Suppressor macrophage treated with lipopolysaccharide for 4 hours (primary cell): ENCODE measurements at regions not wholly inside any gene's neighbourhood (a gene's known extent, or its start where the extent isn't known, plus 50 kb on each side); places are given as distances from the start of the nearest gene placed in this dataset.
"Not testable (repeated sequence)": the region's sequence is repeated elsewhere in the genome, so short reads cannot be mapped to it uniquely, and the experiment has no call there.

ENCODE experiments used
- DNase-seq: peaks from one replicate; pipeline ENCODE4 v3.0.0-alpha.2; 2020

DNA sequence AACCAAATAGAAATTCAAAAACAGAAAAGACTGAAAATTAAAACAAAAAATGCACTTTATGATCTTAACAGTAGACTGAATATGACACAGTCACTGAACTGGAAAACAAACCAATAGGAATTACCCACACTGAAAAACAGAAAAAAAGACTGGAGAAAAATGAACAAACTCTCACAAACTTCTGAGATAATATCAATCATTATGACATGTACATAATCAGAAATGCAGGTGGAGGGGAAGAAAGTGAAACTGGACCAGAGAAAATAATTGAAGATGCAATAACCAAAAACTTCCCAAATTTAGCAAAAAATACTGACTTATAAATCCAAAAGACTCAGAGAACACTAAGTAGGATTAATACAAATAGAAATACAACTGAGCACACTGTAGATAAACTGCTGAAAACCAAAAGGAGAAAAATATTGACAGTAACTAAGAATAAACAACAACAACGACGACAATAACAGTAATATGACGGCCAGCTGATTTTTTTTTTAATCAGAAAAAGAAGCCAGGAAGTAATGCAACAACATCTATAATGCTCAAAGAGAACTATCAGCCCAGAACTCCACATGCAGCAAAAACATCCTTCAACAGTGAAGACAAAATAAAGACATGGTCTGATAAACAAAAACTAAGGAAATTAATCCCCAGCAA is 108.1 kb downstream of the ZFAND4 start:
- no peak for DNase-seq

DNA sequence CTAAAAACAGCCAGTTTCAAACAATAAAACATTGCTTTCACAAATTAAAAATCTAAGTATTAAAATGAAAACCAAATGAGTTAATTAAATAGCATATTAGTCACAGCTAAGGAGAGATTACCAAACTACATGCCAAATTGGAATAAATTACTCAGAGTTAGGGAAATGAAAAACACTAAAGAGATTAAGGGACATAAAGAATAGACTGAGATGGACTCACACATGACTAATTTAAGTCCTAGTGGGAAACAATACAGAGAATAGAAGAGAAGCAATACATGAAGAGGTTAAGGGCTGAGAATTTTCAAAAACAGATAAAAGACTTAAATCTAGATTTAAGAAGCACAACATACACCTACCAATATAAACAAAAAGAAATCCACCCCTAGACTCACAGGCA is 110.6 kb downstream of the ZFAND4 start:
- DNase-seq = no peak

DNA sequence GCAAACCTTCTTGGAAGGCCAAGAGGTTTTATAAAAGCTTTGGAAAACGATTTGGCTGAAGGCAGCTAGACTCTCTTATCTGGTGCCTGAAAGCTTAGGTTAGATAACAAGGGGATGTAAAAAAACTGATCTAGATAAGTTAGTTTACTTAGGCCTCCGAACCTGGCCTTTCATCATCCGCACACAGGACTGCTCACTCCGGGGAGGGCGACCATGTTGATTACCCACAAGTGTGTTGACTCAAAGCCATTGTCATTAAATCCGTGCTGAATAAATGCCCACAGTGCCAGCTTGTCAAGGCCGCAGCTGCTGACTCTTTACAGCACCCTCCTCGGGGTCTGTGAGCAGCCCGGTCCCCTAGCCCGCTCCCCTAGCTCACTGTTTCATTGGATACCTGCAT is 112.3 kb downstream of the ZFAND4 start:
- DNase-seq = no peak

DNA sequence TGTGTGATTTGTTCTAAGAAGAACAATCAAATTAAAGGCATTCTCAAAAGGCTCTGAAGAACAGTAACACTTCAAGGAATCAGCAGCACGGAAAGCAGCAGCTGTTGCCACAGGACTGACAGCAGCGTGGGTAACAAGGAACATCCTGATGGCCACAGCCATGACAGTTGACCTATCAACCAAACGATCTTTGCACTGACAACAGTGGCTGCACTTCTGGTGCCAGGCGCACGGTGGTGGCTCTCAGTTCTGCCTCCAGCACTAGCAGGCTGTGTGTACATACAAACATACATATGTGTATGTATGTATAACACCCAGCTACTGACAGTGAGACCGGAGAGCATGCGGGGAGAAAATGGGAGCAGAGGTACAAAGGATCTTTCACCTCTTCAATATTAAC is 114.1 kb downstream of the ZFAND4 start:
- DNase-seq = no peak

DNA sequence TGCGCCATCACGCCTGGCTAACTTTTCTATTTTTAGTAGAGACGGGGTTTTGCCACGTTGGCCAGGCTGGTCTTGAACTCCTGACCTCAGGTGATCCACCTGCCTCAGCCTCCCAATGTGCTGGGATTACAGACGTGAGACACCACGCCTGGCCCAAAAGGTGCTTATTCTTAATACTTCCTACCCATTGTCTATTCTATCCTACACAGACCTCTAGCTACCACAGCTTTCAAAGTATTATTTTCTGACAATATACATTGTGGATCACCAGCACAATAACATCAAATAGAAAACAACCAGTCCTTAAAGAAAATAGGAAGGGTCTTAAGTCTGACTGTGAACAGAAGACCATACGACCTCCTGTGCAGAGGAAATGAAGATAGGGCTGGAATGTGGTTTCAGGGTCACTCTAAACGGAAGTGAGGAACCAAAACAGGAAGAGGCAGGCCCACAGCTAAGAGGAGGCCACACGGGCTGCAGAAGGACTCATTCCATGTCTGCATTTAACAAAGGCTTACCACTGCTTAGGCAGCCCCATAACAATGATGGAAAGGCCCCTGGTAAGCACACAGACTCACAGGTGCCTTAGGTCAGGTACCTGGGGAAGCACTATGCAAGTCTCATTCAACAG is 115.2 kb downstream of the ZFAND4 start:
- peak; percentile 44 for DNase-seq

DNA sequence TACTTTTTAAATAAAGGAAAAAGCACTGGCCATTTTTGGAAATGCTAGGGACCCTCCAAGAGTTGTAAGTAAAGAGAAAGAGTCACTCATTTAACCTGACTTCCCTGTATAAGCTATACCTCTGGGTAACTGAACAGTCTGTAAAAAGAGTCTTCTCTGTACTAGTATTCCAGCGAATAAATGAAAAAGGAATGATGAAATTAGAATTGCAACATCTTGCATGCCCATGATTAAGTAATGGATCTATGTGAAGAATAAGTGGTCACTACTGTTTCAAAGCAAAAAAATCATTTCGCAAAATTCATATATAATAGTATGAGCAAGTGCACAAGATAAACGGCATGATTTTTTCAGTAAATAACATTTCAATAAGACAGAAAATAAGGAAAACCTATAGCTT is 116.8 kb downstream of the ZFAND4 start:
- peak; percentile 60 for DNase-seq

DNA sequence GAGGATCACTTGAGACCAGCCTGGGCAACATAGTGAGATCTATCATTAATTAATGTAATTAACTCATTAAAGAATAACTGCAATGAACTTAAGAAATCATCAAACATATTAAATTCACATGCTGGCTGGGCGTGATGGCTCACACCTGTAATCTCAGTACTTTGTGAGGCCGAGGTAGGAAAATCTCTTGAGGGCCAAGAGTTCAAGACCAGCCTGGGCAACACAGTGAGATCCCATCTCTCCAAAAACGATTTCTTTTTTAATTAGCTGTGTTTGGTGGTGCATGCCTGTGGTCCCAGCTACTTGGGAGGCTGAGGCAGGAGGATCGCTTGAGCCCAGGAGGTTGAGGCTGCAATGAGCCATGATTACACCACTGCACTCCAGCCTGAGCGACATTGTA is 117.2 kb downstream of the ZFAND4 start:
- not testable (repeated sequence) for DNase-seq

DNA sequence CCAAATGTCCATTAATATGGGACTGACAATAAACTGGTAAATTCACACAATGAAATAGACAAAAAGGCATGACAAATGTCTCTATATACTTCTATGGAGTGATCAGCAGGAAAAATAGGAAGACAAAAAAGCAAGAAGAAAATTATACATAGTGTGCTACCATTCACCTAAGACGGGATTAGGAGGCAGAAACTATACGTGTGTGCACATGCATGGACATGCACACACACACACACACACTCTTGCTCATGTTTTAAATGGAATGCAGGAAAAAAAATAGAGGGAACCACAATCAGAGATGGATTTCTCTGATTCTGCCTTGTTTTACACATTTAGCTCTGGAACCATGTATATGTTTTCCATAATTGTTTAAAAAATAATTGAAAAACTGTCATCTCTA is 119.0 kb downstream of the ZFAND4 start:
- DNase-seq = no peak

DNA sequence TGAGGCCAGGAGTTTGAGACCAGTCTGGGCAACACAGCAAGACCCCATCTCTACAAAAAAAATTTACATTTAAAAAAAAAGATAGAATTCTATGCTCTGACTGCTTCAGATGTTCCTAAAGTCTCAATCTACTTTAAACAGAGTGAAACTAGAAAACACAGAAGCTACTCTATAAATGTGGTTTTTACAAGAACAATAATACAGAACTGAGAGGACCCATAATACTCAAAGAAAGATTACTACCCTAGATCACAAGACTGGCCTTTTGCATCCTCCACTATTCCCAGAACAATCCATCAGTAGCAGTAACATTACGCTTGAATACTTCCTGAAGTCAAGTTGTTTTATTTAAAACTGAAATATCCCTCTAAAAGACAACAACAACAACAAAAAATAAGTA is 119.4 kb downstream of the ZFAND4 start:
- peak; percentile 29 for DNase-seq

DNA sequence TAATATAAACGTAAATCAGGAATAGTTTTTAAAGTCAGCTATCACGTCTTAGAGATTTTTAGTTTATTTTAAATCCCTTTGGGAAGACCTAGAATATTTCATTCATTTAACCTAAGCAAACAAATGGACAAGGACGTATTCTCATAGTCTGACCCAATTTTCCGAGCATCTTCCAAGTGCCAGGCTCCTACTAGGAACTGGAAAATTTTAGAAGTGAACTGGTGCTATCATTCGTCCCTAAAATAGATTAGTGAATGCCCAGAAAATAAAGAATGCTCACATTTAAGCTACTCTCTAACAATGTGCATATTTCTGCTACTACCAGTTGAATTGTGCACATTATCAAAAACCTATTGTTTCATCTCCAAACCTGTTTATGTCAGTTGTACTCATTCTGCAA is 120.1 kb downstream of the ZFAND4 start:
- no peak for DNase-seq

DNA sequence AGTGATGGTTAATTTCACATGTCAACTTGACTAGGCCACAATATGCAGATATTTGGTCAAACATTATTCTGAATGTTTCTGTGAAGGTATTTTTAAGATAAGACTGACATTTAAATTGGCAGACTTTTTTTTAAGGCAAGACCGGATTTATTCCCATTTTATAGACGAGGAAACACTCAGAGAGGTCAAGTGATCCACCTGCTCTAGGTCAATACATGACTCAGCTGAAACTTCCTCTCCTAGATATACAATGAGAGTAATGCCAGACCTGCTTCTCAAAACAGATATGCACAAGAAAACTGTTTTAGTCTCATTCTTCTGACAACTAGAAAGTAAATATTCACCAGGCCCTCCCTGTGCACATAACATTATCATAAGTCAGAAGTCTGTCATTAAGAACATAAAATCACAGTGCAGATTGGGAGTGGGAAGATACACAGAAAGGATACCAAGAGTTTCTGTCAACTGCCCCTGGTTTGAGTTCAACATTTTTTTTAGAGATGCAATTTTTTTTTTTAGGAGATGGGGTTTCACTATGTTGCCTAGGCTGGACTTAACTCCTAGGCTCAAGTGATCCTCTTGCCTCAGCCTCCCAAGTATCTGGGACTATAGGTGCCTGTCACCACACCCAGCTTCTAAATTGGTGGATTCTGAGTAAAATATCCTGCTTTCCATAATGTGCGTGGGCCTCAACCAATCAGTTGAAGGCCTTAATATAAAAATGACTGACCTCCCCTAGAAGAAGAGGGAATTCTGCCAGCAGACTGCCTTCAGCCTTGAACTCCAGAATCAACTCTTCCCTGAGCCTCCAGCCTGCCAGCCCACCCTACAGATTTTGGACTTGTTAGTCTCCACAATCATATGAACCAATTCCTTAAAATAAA is 121.4 kb downstream of the ZFAND4 start:
- DNase-seq = no peak

DNA sequence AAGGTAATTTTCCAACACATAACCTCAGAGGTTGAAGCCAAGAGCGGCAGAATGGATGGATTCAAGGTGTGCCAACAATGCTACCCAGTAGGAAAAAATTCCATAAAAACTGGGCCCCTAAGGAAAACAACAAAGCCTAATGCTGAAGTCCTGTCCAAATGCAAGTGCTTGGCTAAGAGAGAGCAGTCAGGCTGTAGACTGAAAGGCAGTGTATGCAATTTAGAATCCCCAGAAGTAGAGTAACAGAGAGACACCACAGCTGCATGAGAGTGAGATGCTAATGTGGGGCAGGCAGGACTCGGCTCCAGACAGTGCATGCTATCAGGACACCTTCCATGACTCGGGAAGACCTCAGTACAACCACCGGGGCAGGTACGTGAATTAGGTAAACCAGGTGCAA is 124.5 kb downstream of the ZFAND4 start:
- DNase-seq = no peak

DNA sequence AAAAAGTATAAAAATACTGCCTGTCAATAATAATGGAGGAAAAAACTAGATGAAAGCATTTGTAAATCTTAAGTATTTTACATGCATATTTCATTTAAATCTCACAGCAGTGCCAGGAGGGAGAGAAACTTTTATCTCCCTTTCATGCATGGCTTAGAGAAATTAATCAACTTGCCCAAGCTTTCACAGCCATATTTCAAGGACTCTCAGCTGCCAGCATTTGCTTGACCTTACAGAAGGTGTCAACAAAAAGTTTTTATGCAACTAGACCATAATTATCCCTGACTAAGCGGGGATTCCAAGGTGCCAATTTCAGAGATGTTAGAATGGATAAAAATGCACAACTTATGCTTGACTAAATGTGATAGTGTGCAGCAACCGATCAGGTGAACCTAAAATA is 125.4 kb downstream of the ZFAND4 start:
- DNase-seq = no peak

DNA sequence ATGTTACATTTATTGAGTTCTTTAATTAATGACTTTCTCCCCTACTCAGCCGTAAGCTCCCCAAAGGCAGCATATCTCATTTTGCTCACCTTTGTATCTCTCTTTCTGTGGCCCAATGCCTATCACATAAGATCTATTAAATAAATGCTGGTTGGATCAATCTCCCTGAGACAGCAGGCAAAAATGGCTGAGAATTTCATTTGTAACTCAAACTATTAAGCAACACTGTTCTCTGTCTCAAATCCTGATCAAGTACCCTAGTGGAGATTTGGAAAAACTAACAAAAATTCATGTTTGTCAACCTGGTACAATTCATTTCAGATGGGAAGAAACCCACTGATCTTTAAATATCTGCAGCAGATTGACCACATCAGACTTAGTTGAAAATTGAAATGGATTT is 127.4 kb downstream of the ZFAND4 start:
- DNase-seq = no peak

DNA sequence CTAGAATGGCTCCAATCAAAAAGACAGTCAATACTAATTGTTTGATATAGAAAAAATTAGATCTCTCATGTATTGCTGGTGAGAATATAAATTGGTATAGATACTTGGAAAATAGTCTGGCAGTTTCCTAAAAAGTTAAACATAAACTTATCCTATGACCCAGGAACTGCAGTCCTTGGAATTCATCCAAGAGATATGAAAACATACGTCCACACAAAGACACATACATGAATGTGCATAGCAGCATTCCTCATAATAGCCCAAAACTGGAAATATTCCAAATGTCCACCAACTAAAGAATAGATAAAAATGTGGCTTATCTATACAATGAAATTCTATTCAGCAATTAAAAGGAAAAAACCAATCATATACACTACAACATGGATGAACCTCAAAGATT is 128.4 kb downstream of the ZFAND4 start:
- DNase-seq = no peak

DNA sequence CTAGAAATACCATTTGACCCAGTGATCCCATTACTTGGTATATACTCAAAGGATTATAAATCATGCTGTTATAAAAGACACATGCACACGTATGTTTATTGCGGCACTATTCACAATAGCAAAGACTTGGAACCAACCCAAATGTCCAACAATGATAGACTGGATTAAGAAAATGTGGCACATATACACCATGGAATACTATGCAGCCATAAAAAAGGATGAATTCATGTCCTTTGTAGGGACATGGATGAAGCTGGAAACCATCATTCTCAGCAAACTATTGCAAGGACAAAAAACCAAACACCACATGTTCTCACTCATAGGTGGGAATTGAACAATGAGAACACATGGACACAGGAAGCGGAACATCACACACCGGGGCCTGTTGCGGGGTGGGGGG is 131.5 kb downstream of the ZFAND4 start:
- DNase-seq = not testable (repeated sequence)

DNA sequence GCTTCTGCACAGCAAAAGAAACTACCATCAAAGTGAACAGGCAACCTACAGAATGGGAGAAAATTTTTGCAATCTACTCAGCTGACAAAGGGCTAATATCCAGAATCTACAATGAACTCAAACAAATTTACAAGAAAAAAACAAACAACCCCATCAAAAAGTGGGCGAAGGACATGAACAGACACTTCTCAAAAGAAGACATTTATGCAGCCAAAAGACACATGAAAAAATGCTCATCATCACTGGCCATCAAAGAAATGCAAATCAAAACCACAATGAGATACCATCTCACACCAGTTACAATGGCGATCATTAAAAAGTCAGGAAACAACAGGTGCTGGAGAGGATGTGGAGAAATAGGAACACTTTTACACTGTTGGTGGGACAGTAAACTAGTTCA is 132.0 kb downstream of the ZFAND4 start:
- not testable (repeated sequence) for DNase-seq

DNA sequence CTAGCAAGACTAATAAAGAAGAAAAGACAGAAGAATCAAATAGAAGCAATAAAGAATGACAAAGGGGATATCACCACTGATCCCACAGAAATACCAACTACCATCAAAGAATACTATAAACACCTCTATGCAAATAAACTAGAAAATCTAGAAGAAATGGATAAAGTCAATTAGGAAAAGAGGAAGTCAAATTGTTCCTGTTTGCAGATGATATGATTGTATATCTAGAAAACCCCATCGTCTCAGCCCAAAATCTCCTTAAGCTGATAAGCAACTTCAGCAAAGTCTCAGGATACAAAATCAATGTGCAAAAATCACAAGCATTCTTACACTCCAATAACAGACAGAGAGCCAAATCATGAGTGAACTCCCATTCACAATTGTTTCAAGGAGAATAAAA is 133.0 kb downstream of the ZFAND4 start:
- DNase-seq = not testable (repeated sequence)

DNA sequence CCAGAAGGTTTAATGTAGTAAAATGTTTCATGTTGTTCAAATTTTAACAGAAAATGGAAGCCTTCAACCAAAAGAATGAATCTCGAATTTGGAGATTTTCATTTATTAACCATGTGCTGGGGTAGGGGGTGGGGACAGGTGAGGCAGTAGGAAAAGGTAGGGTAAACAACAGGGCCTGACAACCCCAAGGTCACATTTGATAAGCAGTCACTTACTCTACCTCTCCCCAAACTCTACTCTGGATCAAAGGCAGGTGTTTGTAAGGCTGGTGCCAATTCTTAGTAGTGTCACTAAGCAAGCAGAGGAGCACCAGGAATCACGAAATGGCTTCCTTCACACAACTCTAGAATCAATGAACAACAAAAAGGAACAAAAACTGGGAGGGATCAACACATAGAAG is 138.0 kb downstream of the ZFAND4 start:
- DNase-seq = no peak

DNA sequence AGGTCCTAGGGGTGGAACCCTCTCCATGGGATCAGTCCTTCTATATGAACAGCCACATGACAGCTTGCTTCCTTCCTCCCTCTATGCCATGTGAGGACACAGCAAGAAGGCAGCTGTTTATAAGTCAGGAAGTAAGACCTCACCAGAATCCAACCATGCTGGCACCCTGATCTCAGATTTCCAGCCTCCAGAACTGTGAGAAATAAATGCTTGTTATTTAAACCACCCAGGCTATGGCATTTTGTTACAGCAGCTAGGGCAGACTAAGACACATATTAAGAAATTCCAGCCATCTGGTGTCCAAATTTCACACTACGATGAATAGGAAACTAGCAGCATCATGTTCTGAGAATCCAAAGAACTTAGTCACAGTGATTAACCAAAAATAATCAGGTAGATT is 140.1 kb downstream of the ZFAND4 start:
- DNase-seq = no peak

DNA sequence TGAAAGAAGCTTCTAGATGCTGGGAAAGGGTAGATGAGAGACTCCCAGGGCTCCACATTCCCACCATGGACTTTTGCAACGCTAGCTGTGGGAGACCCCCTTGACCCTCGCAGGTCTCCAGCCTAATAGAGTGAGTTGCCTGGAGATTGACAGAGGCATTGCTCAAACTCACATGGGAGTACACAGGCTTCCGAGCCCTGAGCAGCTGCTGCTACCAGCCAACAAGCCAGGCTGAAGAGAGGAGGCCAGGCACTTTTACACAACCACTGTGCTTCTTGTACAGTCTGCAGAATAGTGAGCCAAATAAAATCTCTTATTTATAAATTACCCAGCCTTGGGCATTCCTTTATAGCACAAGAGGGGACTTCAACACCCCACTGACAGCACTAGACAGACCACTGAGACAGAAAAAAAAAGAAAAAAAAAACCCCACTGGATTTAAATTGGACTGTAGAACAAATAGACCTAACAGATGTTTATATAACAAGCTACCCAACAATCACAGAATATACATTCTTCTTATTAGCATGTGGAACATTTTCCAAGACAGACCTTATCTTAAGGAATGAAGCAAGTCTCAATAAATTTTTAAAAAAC is 146.2 kb downstream of the ZFAND4 start:
- no peak for DNase-seq

DNA sequence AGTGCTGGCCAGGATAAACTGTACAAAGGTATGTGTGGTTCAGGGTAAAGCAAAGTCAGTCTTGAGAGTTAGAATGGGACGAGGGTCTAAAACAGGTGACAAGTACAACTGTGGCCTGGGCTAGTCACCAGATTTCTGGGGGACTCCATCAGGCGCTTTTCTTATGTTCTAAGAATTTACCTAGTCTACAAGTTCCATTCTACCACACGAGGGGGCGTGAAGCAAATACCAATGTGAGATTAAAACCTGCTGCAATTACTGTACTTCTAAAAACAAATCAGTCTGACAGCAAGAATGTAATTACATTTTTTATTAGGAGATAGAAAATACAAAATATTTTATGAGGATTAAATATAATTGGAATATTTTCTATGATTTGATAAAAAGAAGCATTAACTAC is 146.5 kb downstream of the ALOX5 start:
- DNase-seq = no peak

DNA sequence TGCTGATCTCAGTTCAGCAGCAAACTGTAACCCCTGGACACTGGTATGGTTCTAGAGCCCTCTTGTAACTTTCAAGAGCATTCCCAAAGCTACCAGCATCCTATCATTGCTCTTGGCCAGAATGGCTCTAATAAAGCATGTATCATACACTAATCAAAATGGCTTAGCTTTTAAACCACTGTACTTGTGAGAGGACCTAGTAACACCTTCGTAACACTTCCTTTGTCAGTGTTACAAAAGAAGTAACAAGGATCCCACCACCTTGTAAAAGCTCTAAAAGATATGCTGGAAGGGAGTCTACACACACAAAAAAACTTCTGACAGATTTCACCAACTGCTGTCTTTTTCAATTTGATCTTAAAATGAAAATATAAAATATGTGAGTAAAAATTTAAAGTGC is 144.7 kb downstream of the ALOX5 start:
- DNase-seq = no peak

DNA sequence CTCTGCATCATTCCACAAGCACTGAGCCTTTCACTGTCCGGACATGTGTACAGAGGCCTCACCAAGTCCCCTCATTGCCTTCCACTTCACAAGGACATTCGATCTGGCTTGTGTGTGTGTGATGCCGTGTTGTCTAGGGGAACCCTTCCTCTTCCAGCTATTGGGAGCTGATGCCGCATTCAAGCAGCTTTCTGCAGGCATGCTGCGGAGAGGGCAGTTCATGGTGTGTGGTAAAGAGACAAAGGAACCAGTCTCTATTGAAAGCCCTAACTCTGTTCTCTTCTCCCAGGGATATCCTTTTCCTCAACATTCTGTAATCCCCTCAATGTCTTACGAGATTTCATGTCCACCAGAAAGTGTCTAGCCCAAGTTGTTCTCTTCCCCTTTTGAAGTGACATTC is 141.6 kb downstream of the ALOX5 start:
- DNase-seq = no peak
